Right lobe of liver (tissue), 4 donors: ENCODE measurements at regions not wholly inside any gene's neighbourhood (a gene's known extent, or its start where the extent isn't known, plus 50 kb on each side); places are given as distances from the start of the nearest gene placed in this dataset.

ENCODE experiments used
- CTCF ChIP-seq, 4 donors: fragments of 200-600 bp in 3 of 4; fragments of 450-650 bp in 1 of 4; IDR thresholded peaks; one replicate each; pipeline versions ENCODE4 v1.5.1 to v1.8.0; 2016 to 2022; ENCODE audit warnings: antibody characterized with exemption in 4 of 4, mild to moderate bottlenecking in 2 of 4
- POLR2A ChIP-seq: fragments of 450-650 bp; IDR thresholded peaks from one replicate; pipeline ENCODE4 v1.6.1; 2017; ENCODE audit warnings: antibody characterized with exemption, mild to moderate bottlenecking
- donor health status: DM: no; HTN: no; CAD: no.
- donor health status: DM: no; HTN: no; CAD: no.
- donor health status: DM: no; HTN: yes; CAD: no.

DNA sequence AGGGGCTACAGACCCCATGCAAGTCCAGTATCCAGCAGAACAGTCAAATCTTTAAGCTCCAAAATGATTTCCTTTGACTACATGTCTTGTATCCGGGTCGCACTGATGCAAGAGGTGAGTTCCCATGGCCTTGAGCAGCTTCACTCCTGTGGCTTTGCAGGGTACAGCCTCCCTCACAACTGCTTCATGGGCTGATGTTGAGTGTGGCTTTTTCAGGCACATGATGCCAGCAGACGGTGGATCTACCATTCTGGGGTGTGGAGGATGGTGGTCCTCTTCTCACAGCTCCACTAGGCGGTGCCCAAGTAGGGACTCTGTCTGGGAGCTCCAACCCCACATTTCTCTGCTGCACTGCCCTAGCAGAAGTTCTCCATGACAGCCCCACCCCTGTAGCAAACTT is 208.4 kb downstream of the INSIG2 start:
- TF ChIP-seq POLR2A: no peak
- TF ChIP-seq CTCF (IDR thresholded peaks at IDR 0.05): no peak
